ENCODE measurements at regions not wholly inside any gene's neighbourhood (a gene's known extent, or its start where the extent isn't known, plus 50 kb on each side); places are given as distances from the start of the nearest gene placed in this dataset.

GRCh38 chr5:173524136-173524535 is 92.3 kb downstream of the BOD1 start:
- no peak for DNase-seq

- no peak for DNase-seq
These were observed 93.1 kb downstream of the BOD1 start for GRCh38 chr5:173523388-173523787.

GRCh38 chr5:173522518-173522917 is 93.9 kb downstream of the BOD1 start:
- DNase-seq, result no peak

- DNase-seq, result no peak
These were observed 97.6 kb downstream of the BOD1 start for GRCh38 chr5:173518856-173519255.

GRCh38 chr5:173517648-173518047 is 98.8 kb downstream of the BOD1 start:
- no peak for DNase-seq

- DNase-seq, result no peak
These were observed 100.9 kb downstream of the BOD1 start for GRCh38 chr5:173515526-173515925.

GRCh38 chr5:173514661-173515060 is 101.8 kb downstream of the BOD1 start:
- no peak for DNase-seq

- DNase-seq, result no peak
These were observed 102.9 kb downstream of the BOD1 start for GRCh38 chr5:173513521-173513991.

- DNase-seq, result no peak
These were observed 103.6 kb downstream of the BOD1 start for GRCh38 chr5:173512637-173513435.

- no peak for DNase-seq
These were observed 107.4 kb downstream of the BOD1 start for GRCh38 chr5:173509060-173509459.

- no peak for DNase-seq
These were observed 109.3 kb downstream of the BOD1 start for GRCh38 chr5:173507171-173507570.

GRCh38 chr5:173505634-173506033 is 110.8 kb downstream of the BOD1 start:
- no peak for DNase-seq

GRCh38 chr5:173501922-173502321 is 114.5 kb downstream of the BOD1 start:
- DNase-seq, result no peak

- DNase-seq, result no peak
These were observed 115.2 kb downstream of the BOD1 start for GRCh38 chr5:173501271-173501670.

- DNase-seq, result no peak
These were observed 116.3 kb downstream of the BOD1 start for GRCh38 chr5:173500213-173500560.

GRCh38 chr5:173499471-173500212 is 116.8 kb downstream of the BOD1 start:
- DNase-seq, result no peak

GRCh38 chr5:173498739-173499470 is 117.5 kb downstream of the BOD1 start:
- no peak for DNase-seq

GRCh38 chr5:173498286-173498685 is 118.2 kb downstream of the BOD1 start:
- no peak for DNase-seq

- DNase-seq, result no peak
These were observed 118.8 kb downstream of the BOD1 start for GRCh38 chr5:173497685-173498084.

GRCh38 chr5:173496883-173497255 is 119.6 kb downstream of the BOD1 start:
- DNase-seq, result no peak

- DNase-seq, result no peak
These were observed 120.1 kb downstream of the BOD1 start for GRCh38 chr5:173496129-173496882.

- no peak for DNase-seq
These were observed 121.1 kb downstream of the BOD1 start for GRCh38 chr5:173495225-173495904.

Data from NCI-H82 (cell line).